Chondrocyte (in vitro differentiated cells): ENCODE measurements at regions not wholly inside any gene's neighbourhood (a gene's known extent, or its start where the extent isn't known, plus 50 kb on each side); places are given as distances from the start of the nearest gene placed in this dataset.
"Not testable (repeated sequence)": the region's sequence is repeated elsewhere in the genome, so short reads cannot be mapped to it uniquely, and the experiment has no call there.

ENCODE experiments used
- DNase-seq: peaks from one replicate; pipeline ENCODE4 v3.0.0; 2021; ENCODE audit warnings: mixed read lengths, low spot score
- H3K27ac Mint-ChIP-seq: one replicate; pipeline ENCODE4 v1.8.0; 2021; ENCODE audit warnings: mild to moderate bottlenecking, moderate library complexity, mixed read lengths; ENCODE audit not compliant: unreplicated experiment
- H3K27me3 Mint-ChIP-seq: 2 replicates; pipeline ENCODE4 v1.8.0; 2021; ENCODE audit warnings: low read depth, mixed read lengths
- H3K36me3 Mint-ChIP-seq: 2 replicates; pipeline ENCODE4 v1.8.0; 2021; ENCODE audit warnings: low read depth, mixed read lengths
- H3K4me1 Mint-ChIP-seq: 2 replicates; pipeline ENCODE4 v1.8.0; 2021; ENCODE audit warnings: low read depth, mild to moderate bottlenecking, mixed read lengths
- H3K4me3 Mint-ChIP-seq: one replicate; pipeline ENCODE4 v1.8.0; 2021; ENCODE audit warnings: mild to moderate bottlenecking, moderate library complexity, mixed read lengths; ENCODE audit not compliant: unreplicated experiment
- H3K9me3 Mint-ChIP-seq: 2 replicates; pipeline ENCODE4 v1.8.0; 2021; ENCODE audit warnings: low read depth, mixed read lengths
- TF ChIP-seq, protein P1 (sequence below): fragments of 200-600 bp; sonication (generic); IDR thresholded peaks from 2 replicates; pipeline ENCODE4 v1.5.0; 2021; ENCODE audit warnings: antibody characterized with exemption, mild to moderate bottlenecking, moderate library complexity

DNA sequence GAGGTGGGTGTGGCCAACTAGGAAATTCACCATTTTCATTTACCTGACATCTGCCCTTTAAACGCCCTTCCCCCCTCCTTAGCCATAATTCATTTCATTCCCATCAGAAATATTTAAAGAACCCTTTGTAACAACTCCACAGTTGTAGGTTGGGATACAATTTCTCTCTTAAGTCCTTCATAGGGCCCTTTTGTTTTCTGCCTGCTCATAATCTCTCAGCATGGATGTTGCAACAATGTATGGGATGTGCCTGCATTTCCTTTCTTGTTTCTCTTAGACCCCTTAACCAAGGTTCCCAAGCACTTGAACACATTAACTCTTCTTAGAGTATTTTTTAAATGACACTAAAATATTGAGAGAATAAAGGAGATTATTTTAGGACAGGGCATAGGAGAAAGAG is 51.7 kb upstream of the MYO10 start:
- H3K4me1 Mint-ChIP-seq = peaks cover 21% of the 10 kb centered on the region
- no peaks in the 10 kb centered on the region for H3K9me3 Mint-ChIP-seq

GRCh38 chr5:16990817-16991520 is 54.9 kb upstream of the MYO10 start:
- not testable (repeated sequence) for H3K27ac Mint-ChIP-seq, H3K4me3 Mint-ChIP-seq

More for the DNA sequence above, 51.7 kb upstream of the MYO10 start:
- TF ChIP-seq, protein P1, sequence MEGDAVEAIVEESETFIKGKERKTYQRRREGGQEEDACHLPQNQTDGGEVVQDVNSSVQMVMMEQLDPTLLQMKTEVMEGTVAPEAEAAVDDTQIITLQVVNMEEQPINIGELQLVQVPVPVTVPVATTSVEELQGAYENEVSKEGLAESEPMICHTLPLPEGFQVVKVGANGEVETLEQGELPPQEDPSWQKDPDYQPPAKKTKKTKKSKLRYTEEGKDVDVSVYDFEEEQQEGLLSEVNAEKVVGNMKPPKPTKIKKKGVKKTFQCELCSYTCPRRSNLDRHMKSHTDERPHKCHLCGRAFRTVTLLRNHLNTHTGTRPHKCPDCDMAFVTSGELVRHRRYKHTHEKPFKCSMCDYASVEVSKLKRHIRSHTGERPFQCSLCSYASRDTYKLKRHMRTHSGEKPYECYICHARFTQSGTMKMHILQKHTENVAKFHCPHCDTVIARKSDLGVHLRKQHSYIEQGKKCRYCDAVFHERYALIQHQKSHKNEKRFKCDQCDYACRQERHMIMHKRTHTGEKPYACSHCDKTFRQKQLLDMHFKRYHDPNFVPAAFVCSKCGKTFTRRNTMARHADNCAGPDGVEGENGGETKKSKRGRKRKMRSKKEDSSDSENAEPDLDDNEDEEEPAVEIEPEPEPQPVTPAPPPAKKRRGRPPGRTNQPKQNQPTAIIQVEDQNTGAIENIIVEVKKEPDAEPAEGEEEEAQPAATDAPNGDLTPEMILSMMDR = no peak
- Mint-ChIP-seq H3K4me3 (no peak overlapping the region), H3K27me3 (peaks cover 2% of the 10 kb centered on the region), H3K27ac (no peak overlapping the region), H3K36me3 (no peaks in the 10 kb centered on the region)
- DNase-seq = no peak

DNA sequence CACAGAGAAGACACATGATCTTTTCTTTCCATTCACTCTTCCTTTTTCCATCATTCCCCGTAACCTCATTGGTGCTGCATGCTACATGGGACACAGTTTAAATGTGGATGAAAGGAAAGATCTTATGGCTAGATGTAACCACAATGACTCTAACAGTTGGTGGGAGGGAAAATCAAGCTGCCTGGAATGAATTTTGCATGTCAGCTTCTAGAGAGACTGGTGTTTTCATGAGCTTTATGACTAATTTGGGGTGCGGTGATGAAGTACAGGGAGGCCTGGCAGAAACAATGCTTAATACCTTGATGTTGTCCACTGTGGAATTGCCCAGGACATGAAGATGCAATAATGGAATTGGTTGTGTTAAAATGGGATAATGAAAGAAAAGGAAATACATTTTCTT is 55.9 kb upstream of the MYO10 start:
- Mint-ChIP-seq H3K27ac (peak overlapping the region; percentile 67), H3K4me1 (peaks cover 36% of the 10 kb centered on the region), H3K4me3 (no peak overlapping the region)

More at GRCh38 chr5:16990817-16991520, 54.9 kb upstream of the MYO10 start:
- not testable (repeated sequence) for H3K36me3 Mint-ChIP-seq, H3K9me3 Mint-ChIP-seq, DNase-seq, H3K27me3 Mint-ChIP-seq
- peaks cover 36% of the 10 kb centered on the region for H3K4me1 Mint-ChIP-seq

DNA sequence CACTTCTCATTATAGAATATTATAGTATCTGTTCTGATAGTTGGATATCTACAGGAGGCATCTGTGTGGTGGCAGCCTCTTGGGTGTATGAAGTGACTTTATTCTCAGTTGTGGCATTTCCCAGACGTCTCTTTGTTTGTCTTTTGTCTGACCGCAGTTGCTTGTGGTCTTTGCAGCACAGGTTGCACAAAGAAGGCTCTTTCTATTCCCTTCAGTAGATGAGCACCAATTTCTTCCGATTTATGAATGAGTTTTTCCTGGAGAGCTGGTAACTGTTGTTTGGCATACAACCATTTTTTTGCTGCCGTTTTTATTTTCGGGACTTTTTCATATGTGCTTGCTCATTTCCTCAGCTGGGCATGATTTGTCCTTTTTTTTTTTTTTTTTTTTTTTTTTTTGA is 56.4 kb upstream of the MYO10 start:
- Mint-ChIP-seq H3K36me3 (no peaks in the 10 kb centered on the region), H3K4me3 (peak overlapping the region; percentile 35), H3K27me3 (no peaks in the 10 kb centered on the region), H3K27ac (peak overlapping the region; percentile 67), H3K9me3 (no peaks in the 10 kb centered on the region), H3K4me1 (peaks cover 36% of the 10 kb centered on the region)
- TF ChIP-seq, protein P1 = no peak
- no peak for DNase-seq

More for the DNA sequence above, 55.9 kb upstream of the MYO10 start:
- Mint-ChIP-seq H3K9me3 (no peaks in the 10 kb centered on the region), H3K27me3 (no peaks in the 10 kb centered on the region), H3K36me3 (no peaks in the 10 kb centered on the region)
- DNase-seq = no peak
- TF ChIP-seq, protein P1 = no peak

DNA sequence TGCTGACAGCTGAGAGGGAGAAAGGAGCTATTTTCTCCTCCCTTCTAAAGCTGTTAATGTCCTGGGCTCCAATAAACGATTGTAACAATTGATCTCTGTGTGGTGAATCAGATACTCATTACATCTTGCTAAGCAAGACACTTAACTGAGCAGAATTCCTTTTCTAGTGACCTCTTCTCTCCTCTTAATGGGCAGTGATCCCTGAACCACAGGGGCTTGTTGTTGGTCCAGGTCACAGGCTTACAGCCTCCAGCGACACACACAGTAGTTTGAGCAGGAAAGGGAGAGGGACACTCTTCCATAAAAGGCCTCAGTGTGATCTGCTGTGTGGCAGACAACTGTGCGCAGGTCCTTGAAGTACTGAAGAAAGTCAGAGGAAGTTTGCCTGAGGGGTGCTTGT is 58.5 kb upstream of the MYO10 start:
- peaks cover 35% of the 10 kb centered on the region for H3K4me1 Mint-ChIP-seq
- no peak overlapping the region for H3K27ac Mint-ChIP-seq
- no peak overlapping the region for H3K4me3 Mint-ChIP-seq

More for the DNA sequence above, 58.5 kb upstream of the MYO10 start:
- TF ChIP-seq, protein P1 = no peak
- no peaks in the 10 kb centered on the region for H3K9me3 Mint-ChIP-seq
- H3K27me3 Mint-ChIP-seq = no peaks in the 10 kb centered on the region
- no peaks in the 10 kb centered on the region for H3K36me3 Mint-ChIP-seq
- DNase-seq = no peak
